ENCODE measurements at regions not wholly inside any gene's neighbourhood (a gene's known extent, or its start where the extent isn't known, plus 50 kb on each side); places are given as distances from the start of the nearest gene placed in this dataset.

DNA sequence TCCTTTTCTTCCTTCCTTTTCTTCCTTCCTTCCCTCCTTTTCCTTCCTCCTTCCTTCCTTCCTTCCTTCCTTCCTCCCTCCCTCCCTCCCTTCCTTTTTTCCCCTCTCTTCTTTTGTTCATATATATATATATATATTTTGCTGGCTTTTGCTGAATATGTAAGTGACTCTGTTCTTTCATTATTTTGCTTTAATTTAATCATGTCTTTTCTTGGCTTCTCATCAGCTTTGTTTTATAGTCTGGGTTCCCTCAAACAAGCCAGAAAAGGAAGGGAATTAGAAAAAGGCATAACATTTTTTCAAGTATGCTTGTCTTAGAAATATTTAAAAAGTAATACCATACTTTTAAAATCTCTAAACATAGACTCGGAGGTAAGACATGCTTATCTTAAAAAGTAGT is 219.9 kb upstream of the ATXN7L3B start (continued):
- TF ChIP-seq SP4 (IDR thresholded peaks at IDR 0.05; ENCODE audit: low read length) (no peak), CBX5 (IDR thresholded peaks at IDR 0.05; ENCODE audit: low read depth, low read length) (no peak), CEBPB (IDR thresholded peaks at IDR 0.05; ENCODE audit: low read depth, low read length) (no peak), ATF2 (IDR thresholded peaks at IDR 0.05; ENCODE audit: low read length) (no peak), RXRA (IDR thresholded peaks at IDR 0.05; ENCODE audit: insufficient read depth, low read depth, low read length) (no peak), POU5F1 (IDR thresholded peaks at IDR 0.05; ENCODE audit: low read depth, low read length) (no peak)

All from H1 (cell line).